HEK293 (cell line): ENCODE measurements at regions not wholly inside any gene's neighbourhood (a gene's known extent, or its start where the extent isn't known, plus 50 kb on each side); places are given as distances from the start of the nearest gene placed in this dataset.
"Not testable (repeated sequence)": the region's sequence is repeated elsewhere in the genome, so short reads cannot be mapped to it uniquely, and the experiment has no call there.

Experiments
- YY2 ChIP-seq: fragments of 450-650 bp; formaldehyde crosslinking; IDR thresholded peaks from 2 replicates; pipeline ENCODE4 v1.5.1; 2016; ENCODE audit warnings: missing biosample characterization, missing genetic modification characterization
- ZBTB17 ChIP-seq: fragments of 450-650 bp; formaldehyde crosslinking; IDR thresholded peaks from 2 replicates; pipeline ENCODE4 v1.5.1; 2016; ENCODE audit warnings: missing biosample characterization, missing genetic modification characterization
- ZNF146 ChIP-seq: fragments of 450-650 bp; formaldehyde crosslinking; IDR thresholded peaks from 2 replicates; pipeline ENCODE4 v1.5.1; 2016; ENCODE audit warnings: missing biosample characterization, missing genetic modification characterization

DNA sequence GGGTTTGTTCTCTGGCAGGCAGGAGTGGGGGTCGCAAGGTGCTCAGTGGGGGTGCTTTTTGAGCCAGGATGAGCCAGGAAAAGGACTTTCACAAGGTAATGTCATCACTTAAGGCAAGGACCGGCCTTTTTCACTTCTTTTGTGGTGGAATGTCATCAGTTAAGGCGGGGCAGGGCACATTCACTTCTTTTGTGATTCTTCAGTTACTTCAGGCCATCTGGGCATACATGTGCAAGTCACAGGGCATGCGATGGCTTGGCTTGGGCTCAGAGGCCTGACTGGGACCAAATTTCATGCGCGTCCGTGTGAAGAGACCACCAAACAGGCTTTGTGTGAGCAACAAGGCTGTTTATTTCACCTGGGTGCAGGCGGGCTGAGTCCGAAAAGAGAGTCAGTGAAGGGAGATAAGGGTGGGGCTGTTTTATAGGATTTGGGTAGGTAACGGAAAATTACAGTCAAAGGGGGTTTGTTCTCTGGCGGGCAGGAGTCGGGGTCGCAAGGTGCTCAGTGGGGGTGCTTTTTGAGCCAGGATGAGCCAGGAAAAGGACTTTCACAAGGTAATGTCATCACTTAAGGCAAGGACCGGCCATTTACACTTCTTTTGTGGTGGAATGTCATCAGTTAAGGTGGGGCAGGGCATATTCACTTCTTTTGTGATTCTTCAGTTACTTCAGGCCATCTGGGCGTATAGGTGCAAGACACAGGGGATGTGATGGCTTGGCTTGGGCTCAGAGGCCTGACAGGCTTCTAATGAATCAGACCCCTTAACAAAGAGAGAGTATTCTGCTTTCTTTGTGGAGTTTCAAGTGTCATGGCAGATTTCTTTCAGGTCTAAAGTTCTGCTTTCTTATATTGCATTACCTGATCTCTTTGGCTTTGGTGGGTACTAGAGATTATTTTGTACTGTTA lies 1030.6 kb downstream of the FAM133A start:
- not testable (repeated sequence) for TF ChIP-seq ZNF146 (tag by site-specific recombination); YY2 (tag by site-specific recombination); ZBTB17
